NCI-H1092 (cell line): ENCODE measurements at regions not wholly inside any gene's neighbourhood (a gene's known extent, or its start where the extent isn't known, plus 50 kb on each side); places are given as distances from the start of the nearest gene placed in this dataset.
A peak's percentile ranks its signal among the peaks of the same experiment; 100 is the strongest.

Source experiments
- DNase-seq: peaks from one replicate; lab custom pipeline; 2025; lab: John Stamatoyannopoulos, UW

GRCh38 chr16:79444572-79444971, 156.0 kb downstream of the MAF start:
- DNase-seq = no peak

DNA sequence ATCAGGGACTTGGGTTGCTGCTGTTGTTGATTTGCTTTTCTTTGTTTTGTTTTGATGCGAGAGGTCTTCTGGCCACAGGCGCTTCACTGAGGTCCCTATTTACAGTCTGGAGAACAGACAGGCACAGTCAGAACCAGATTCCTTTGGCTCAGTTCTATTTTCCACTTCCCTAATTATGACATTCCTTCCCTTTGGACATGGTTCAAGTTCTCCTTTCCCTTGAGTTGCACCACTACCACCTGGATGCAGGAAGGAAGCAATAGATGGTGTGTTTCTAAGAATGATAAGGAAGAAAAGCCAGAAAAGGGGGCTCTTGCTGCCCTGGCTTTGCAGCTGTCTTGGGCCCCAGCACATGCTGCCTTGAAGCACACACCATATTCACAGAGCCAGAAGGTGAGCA, 160.6 kb downstream of the MAF start:
- DNase-seq = no peak

DNA sequence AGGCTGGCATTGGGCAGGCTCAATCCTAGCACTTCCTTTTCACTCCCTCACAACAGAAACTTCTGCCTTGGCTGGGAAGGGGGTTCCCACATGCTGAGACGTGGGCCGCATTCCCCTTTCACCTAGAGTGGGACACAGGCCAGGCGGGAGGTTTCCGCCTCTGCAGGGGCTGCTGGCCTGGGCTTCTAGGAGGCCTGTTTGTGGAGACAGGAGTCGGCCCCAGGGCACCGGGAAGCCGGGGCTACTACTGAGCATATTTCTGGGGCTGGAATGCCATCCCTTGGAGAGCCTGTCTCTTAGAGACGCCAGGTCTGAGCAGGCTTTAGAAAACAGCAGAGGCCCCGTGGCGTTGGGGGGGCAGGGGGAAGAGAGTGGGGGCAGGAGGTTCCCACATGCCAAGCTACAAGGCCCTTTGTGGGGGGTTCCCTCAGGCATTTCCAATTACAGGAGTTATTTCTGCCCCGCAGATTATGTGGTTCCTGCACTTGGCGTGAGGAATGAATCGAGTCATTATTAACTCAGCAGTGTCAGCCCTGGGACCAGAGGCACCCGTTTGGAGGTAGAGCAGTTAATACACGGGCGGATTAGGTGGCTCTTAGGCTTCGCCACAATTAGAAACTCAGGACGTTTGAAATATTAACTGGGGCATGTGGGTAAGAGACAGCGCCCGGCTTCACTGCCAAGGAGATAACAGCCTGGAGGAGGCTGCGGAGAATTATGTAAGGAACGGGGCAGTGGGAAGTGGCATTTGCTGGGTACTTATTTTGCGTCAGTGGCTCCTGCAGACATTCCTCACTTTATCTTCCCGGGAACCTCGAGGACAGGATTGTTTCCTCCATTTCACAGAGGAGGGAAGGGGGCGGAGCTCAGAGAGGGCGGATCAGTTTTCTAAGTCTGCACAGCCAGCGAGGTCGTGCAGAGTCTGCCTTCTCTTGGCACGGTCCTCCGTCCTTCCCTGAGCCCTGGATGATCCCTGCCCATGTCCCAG, 162.5 kb downstream of the MAF start:
- no peak for DNase-seq

GRCh38 chr16:79436885-79437284, 163.7 kb downstream of the MAF start:
- DNase-seq = no peak

DNA sequence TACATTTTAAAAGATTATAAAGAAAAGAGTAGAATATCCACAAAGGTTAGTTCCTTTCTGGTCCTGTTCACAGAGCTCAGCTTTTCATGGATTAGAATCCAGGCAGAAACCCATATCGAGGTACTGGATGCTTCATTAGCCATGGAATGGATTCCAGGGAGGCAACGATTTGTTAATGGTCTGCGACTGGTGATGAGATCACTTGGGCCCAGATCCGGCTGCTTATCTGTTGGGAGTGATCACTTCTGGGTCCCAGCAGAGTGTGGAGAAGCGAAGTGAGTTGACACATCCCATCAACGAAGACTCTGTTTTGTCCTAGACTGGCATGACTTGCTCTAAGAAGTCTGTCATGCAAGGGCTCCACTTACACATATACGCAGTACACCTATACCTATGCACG, 165.8 kb downstream of the MAF start:
- DNase-seq = no peak

GRCh38 chr16:79434092-79434491, 166.4 kb downstream of the MAF start:
- DNase-seq = no peak

GRCh38 chr16:79431923-79432322, 168.6 kb downstream of the MAF start:
- no peak for DNase-seq

- DNase-seq = no peak
Measured at GRCh38 chr16:79430191-79430678, 170.3 kb downstream of the MAF start.

GRCh38 chr16:79429381-79430190, 171.0 kb downstream of the MAF start:
- DNase-seq = peak; percentile 13

- DNase-seq = no peak
Measured at GRCh38 chr16:79426663-79427062, 173.9 kb downstream of the MAF start.

DNA sequence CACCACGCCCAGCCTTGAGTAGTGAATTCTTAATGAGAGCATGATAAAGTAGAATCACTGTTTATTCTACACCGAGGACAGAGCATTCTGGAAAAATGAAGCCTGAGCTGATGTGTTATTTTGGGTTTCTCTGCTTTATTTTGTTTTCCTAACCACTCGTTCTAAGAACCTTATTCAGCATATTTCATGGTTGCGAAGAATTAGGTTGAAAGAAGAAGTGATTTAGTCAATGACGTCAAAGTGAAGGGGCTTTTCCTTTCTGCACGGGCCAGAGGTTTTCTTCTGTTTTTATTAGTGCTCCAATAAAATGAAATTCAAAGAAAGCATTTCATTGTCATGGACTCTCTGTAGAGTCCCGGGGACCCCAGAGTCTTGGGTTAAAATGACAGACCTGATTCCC, 178.5 kb downstream of the MAF start:
- DNase-seq = no peak

DNA sequence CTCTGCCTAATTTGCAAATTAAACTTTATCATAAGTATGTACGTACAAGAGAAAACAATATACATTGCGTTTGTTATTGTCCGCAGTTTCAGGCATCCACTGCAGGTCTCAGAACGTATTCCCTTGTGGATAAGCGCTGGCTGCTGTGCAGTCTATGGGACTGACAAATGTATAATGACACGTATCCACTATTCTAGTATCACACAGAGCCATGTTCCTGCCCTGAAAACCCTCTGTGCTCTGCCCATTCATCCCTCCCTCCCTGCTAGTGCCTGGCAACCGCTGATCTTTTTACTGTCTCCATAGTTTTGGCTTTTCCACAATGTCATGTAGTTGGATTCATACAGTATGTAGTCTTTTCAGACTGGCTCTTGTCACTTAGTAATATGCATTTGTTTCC, 179.4 kb downstream of the MAF start:
- DNase-seq = no peak

- no peak for DNase-seq
Measured at GRCh38 chr16:79420493-79420892, 180.0 kb downstream of the MAF start.

- DNase-seq = no peak
Measured at GRCh38 chr16:79419148-79419547, 181.4 kb downstream of the MAF start.

DNA sequence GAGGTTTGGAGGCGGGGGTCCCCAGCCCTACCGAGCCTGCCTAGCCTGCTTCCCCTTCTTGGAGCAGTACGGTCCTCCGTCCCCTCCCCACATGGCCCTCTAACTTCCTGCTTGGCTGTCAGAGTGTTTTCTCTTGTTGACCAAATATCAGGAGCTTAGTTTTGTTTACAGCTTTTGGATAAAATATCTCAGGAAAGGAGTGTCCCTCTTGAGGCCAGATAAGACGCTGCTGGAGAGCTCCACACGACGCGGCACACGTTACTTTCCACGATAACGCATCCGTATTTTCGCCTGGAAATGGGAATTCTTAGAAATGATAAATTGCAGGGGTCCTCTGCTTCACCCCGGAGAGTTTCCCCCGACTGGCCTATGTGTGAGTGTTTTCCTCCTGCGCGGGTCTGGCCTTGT, 182.9 kb downstream of the MAF start:
- DNase-seq = no peak

DNA sequence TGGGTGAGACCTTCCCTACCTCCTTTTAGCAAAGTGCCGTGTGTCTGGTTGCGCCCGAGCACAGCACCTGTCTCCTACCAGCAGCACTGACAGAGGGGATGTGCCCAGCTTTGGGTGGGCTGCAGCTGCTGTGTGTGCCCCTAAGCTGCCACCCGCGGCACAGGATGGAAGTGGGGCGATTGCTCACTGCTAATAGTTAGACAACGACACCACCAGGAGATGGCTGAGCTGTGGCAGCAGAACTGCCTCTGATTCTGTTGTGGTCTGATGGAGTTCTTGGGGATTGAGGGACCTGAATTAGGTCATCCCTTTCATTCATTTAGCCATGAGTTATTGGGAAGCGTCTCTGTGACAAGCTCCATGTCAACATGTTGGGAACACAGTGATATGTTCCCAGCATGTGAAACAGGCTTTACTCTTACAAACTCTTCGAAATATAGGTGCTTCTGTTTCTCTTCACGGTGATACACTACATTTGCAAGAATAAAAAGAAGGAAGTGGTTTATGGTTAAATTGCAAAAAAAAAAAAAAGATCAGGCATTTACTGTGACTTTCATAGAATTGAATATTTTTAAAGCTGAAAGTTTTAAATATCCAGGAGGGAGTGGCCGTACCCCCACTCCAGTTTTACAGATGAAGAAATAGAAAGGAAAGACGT, 184.4 kb downstream of the MAF start:
- no peak for DNase-seq

DNA sequence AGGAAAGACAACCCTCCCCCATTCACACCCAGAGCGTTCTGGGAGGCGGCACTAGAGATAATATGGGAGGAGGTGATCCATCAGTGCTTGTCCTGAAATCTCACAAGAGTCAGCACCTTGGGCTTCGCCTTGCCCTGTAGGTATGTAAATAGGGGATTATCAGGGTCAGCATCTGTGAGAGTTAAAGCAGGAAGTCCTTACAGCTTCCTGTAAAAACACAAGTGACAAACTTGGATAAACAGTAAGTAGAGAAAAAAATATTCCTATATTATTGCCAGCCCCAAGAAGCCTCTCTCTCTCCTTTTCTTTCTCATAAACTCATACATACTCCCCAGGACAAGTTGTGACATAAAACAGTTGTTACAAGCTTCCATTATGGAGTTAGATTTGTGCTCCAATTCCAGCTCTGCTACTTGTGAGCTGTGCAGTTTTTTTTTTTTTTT, 187.7 kb downstream of the MAF start:
- no peak for DNase-seq

DNA sequence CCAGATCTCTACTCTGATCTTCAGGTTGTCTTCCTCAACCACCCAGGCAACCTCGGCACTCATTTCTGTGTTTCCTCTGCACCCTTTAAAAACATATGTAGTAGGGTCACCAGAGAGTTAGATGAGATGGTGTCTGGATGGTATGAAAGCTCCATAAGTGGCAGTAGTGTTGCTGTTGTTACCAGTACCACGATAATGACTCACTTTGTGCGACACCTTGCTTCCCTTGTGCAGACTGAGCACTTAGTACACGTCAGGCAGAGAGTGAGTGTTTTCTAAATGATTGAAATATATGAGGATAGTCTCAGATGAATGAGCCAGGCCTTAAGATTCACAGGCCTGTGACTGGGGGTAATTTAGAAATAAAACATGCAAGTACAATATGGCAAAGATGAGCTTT, 188.7 kb downstream of the MAF start:
- DNase-seq = no peak

DNA sequence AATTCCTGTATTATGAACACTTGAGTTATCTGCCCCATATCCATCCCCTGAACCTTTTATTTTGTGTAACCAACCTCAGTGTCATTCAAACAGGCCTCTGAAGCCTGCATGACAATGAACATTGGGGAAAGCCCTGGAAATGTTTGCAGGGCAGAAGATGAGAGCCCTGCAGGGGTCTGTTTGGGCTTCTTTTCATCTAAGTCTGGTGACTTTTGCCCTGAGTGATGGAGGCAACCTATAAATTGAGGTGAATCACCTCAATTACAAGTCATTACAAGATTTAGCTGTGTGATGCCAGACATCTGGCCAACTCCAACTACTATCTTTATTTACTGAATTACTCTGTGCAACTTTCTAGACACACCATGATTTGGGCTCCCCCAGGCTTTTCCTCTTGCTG, 189.2 kb downstream of the MAF start:
- no peak for DNase-seq

GRCh38 chr16:79409978-79410377, 190.6 kb downstream of the MAF start:
- no peak for DNase-seq

- no peak for DNase-seq
Measured at GRCh38 chr16:79408355-79408754, 192.2 kb downstream of the MAF start.

DNA sequence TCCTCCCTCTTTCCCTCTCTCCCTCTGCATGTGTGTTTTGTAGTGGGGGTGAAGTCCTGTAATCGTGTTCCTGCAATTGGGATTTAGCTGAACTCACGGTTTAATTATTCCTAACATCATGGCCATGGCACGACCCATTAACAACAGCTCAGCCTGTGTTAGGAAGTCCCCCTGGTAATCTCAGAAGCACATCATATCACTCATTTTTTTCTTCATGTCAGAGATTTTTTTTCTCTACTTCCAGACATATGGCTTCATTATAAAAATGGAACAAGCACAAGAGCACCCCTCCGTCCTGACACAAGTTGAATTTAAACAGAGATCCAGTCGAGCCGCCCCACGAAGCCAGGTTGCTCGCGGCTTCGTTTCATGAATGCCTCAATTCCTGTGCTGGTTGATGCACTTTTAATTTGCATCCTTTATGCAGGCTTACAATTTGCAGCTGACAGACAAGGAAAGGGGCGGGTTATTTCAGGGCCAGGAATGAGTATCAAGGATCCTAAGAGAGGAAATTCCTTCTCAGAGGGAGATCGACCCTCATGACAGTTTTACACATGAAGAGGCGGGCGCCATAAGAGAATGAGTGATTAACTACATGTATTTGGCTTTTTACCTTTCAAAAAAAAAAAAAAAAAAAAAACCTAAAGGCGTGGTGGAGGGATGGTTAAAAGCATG, 192.9 kb downstream of the MAF start:
- no peak for DNase-seq
